Vagina (tissue), 2 donors: ENCODE measurements at regions not wholly inside any gene's neighbourhood (a gene's known extent, or its start where the extent isn't known, plus 50 kb on each side); places are given as distances from the start of the nearest gene placed in this dataset.

ENCODE experiments used
- DNase-seq, 2 donors: peaks; one replicate each; pipeline ENCODE4 v3.0.0-alpha.2; 2017; ENCODE audit errors: extremely low spot score in 2 of 2
- H3K27ac ChIP-seq: fragments of 200-600 bp; sonication (generic); one replicate; pipeline ENCODE4 v1.5.1; 2019
- H3K27me3 ChIP-seq: fragments of 200-600 bp; sonication (generic); one replicate; pipeline ENCODE4 v1.5.1; 2019
- H3K36me3 ChIP-seq, 2 donors: fragments of 200-600 bp; sonication (generic); one replicate each; pipeline ENCODE4 v1.5.1; 2017 to 2019
- H3K4me1 ChIP-seq: fragments of 200-600 bp; sonication (generic); one replicate; pipeline ENCODE4 v1.5.1; 2019
- H3K4me3 ChIP-seq, 2 donors: fragments of 200-600 bp; sonication (generic); 1 replicate in 1 of 2; 2 replicates in 1 of 2; pipeline ENCODE4 v1.5.1; 2016 to 2019
- H3K9me3 ChIP-seq: fragments of 200-600 bp; sonication (generic); one replicate; pipeline ENCODE4 v1.5.1; 2019
- POLR2A ChIP-seq, 2 donors: fragments of 450-650 bp; IDR thresholded peaks; one replicate each; pipeline ENCODE4 v1.6.1; 2017; ENCODE audit warnings: antibody characterized with exemption in 2 of 2, mild to moderate bottlenecking in 2 of 2, moderate library complexity in 2 of 2
- POLR2AphosphoS5 ChIP-seq, 2 donors: sonication (generic); formaldehyde crosslinking; IDR thresholded peaks; one replicate each; pipeline ENCODE4 v1.9.0; 2017; ENCODE audit warnings: antibody characterized with exemption in 2 of 2, mild to moderate bottlenecking in 2 of 2, low read depth in 1 of 2; ENCODE audit not compliant: insufficient read depth in 1 of 2
- intact Hi-C: fragments of 100-400 bp; cut with DNase I; formaldehyde crosslinking; loops from one replicate; pipeline ENCODE4 v1.15.1; 2023
- TF ChIP-seq, protein P1 (sequence below), 3 experiments: fragments of 450-650 bp in 2 of 3; fragments of 200-600 bp in 1 of 3; sonication (generic) in 1 of 3; IDR thresholded peaks; one replicate each; pipeline ENCODE4 v1.5.1; 2017 to 2019; ENCODE audit warnings: antibody characterized with exemption in 3 of 3, mild to moderate bottlenecking in 2 of 3, moderate library complexity in 2 of 3

- H3K27me3 ChIP-seq = no peaks in the 10 kb centered on the region
- H3K4me1 ChIP-seq = peaks cover 3% of the 10 kb centered on the region
- TF ChIP-seq, protein P1, sequence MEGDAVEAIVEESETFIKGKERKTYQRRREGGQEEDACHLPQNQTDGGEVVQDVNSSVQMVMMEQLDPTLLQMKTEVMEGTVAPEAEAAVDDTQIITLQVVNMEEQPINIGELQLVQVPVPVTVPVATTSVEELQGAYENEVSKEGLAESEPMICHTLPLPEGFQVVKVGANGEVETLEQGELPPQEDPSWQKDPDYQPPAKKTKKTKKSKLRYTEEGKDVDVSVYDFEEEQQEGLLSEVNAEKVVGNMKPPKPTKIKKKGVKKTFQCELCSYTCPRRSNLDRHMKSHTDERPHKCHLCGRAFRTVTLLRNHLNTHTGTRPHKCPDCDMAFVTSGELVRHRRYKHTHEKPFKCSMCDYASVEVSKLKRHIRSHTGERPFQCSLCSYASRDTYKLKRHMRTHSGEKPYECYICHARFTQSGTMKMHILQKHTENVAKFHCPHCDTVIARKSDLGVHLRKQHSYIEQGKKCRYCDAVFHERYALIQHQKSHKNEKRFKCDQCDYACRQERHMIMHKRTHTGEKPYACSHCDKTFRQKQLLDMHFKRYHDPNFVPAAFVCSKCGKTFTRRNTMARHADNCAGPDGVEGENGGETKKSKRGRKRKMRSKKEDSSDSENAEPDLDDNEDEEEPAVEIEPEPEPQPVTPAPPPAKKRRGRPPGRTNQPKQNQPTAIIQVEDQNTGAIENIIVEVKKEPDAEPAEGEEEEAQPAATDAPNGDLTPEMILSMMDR (IDR thresholded peaks at IDR 0.05) = no peak
- no peak for TF ChIP-seq POLR2A (IDR thresholded peaks at IDR 0.05)
- no peak for TF ChIP-seq POLR2AphosphoS5 (IDR thresholded peaks at IDR 0.05; ENCODE audit: insufficient read depth in 1 of 2, low read depth in 1 of 2)
- no peak overlapping the region for H3K27ac ChIP-seq
- H3K9me3 ChIP-seq = no peaks in the 10 kb centered on the region
- H3K4me3 ChIP-seq = no peak overlapping the region
- intact Hi-C loops = loop anchor here (5.0 kb wide), 1 partner anchor 96 kb away; the partner anchor contains the start of gene ARHGAP29
- no peak for DNase-seq
- no peaks in the 10 kb centered on the region for H3K36me3 ChIP-seq
Measured at GRCh38 chr1:94332952-94333351, 85.2 kb upstream of the ABCD3 start.

DNA sequence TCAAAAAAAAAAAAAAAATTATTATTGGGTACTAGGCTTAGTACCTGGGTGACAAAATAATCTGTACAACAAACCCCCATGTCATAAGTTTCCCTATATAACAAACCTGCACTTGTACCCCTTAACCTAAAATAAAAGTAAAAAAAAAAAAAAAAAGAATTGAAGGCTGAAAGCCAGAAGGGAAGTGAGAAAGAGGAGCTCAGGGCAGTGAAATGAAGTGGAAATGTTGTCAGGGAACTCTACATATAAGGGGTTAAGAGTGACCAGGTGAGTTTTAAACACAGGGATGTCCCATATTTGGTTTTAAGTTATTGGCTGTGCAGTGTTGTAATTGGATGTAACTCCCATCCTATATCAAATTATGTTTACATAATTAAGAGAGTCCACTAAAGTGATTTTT, 85.7 kb upstream of the ABCD3 start:
- Histone ChIP-seq H3K4me1 (peaks cover 7% of the 10 kb centered on the region), H3K27ac (no peak overlapping the region), H3K9me3 (no peaks in the 10 kb centered on the region), H3K27me3 (no peaks in the 10 kb centered on the region), H3K4me3 (no peak overlapping the region), H3K36me3 (no peaks in the 10 kb centered on the region)
- no peak for DNase-seq
- intact Hi-C loops = loop anchor here (5.0 kb wide), 1 partner anchor 95 kb away; the partner anchor contains the start of gene ARHGAP29
- TF ChIP-seq POLR2AphosphoS5 (IDR thresholded peaks at IDR 0.05; ENCODE audit: insufficient read depth in 1 of 2, low read depth in 1 of 2) = no peak
- TF ChIP-seq, protein P1 (IDR thresholded peaks at IDR 0.05) = no peak
- TF ChIP-seq POLR2A (IDR thresholded peaks at IDR 0.05) = no peak

- Histone ChIP-seq H3K27ac (no peak overlapping the region), H3K27me3 (no peaks in the 10 kb centered on the region), H3K36me3 (no peaks in the 10 kb centered on the region), H3K4me1 (peaks cover 32% of the 10 kb centered on the region), H3K9me3 (no peaks in the 10 kb centered on the region), H3K4me3 (no peak overlapping the region)
- TF ChIP-seq POLR2AphosphoS5 (IDR thresholded peaks at IDR 0.05; ENCODE audit: insufficient read depth in 1 of 2, low read depth in 1 of 2) (no peak), POLR2A (IDR thresholded peaks at IDR 0.05) (no peak)
- TF ChIP-seq, protein P1 (IDR thresholded peaks at IDR 0.05) = no peak
- intact Hi-C loops = loop anchor here (5.0 kb wide), 1 partner anchor 93 kb away; the partner anchor contains the start of gene ARHGAP29
- DNase-seq = no peak
Measured at GRCh38 chr1:94329986-94330385, 88.2 kb upstream of the ABCD3 start.

DNA sequence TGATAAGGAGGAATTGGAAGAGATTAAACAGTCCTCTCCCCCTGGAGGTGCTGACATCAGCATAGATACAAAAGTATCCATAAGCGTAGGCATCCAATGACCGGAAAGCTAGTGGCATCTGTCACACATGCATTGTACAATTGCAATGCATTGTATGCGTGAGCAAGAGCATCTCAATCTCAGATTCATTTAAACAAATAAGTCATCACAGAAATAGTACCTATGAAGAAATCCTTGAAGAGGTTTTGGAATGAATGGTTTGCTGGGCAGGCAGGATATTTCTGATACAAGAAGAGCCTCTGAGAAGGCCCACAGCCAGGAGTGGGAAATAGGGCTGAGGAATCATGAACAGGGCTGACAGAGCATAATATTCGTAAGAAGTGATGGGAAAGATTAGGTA, 88.9 kb upstream of the ABCD3 start:
- H3K36me3 ChIP-seq = no peaks in the 10 kb centered on the region
- TF ChIP-seq POLR2AphosphoS5 (IDR thresholded peaks at IDR 0.05; ENCODE audit: insufficient read depth in 1 of 2, low read depth in 1 of 2) (no peak), POLR2A (IDR thresholded peaks at IDR 0.05) (no peak)
- TF ChIP-seq, protein P1 (IDR thresholded peaks at IDR 0.05) = no peak
- peaks cover 32% of the 10 kb centered on the region for H3K4me1 ChIP-seq
- no peaks in the 10 kb centered on the region for H3K9me3 ChIP-seq
- DNase-seq = no peak
- intact Hi-C loops = no loop called here
- H3K27ac ChIP-seq = no peak overlapping the region
- H3K4me3 ChIP-seq = no peak overlapping the region
- no peaks in the 10 kb centered on the region for H3K27me3 ChIP-seq

GRCh38 chr1:94327001-94327690, 89.8 kb upstream of the ARHGAP29 start:
- H3K4me1 ChIP-seq = peaks cover 49% of the 10 kb centered on the region
- intact Hi-C loops = no loop called here
- no peak for DNase-seq
- no peaks in the 10 kb centered on the region for H3K36me3 ChIP-seq
- H3K27ac ChIP-seq = peak overlapping the region; percentile 51
- H3K9me3 ChIP-seq = no peaks in the 10 kb centered on the region
- TF ChIP-seq POLR2AphosphoS5 (IDR thresholded peaks at IDR 0.05; ENCODE audit: insufficient read depth in 1 of 2, low read depth in 1 of 2) (no peak), POLR2A (IDR thresholded peaks at IDR 0.05) (no peak)
- H3K4me3 ChIP-seq = no peak overlapping the region
- H3K27me3 ChIP-seq = no peaks in the 10 kb centered on the region
